ENCODE measurements at regions not wholly inside any gene's neighbourhood (a gene's known extent, or its start where the extent isn't known, plus 50 kb on each side); places are given as distances from the start of the nearest gene placed in this dataset.
A peak's percentile ranks its signal among the peaks of the same experiment; 100 is the strongest.

DNA sequence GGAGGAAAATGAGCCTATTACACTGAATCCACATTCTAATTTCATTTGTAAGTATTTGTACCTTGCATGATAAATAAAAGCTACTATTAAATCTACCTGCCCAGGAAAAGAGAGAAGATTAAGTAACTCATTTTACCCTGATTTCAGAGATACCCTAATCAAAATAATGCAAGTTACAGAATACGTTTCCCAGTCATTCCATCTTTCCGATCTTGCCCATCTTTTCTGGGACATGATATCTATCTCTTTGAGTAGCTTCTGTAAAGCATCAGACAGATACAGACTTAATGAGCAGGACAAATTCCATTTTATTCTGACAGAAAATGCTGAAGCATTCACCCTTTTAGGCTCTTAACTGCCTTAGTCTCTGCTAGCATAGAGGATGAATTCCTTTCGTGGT is 56.6 kb downstream of the SPRY2 start:
- no peak overlapping the region for H3K4me3 ChIP-seq
- H3K27ac ChIP-seq = no peak overlapping the region
- in situ Hi-C loops (cut with MboI; ENCODE audit: low pct_unique_long_range_greater_than_20kb in 2 of 9, low sequenced_read_pairs in 9 of 9, unreplicated experiment in 9 of 9) = no loop called here
- H3K4me1 ChIP-seq (replicated peaks in 1 of 2) = no peaks in the 10 kb centered on the region
- ATAC-seq (replicated peaks in 6 of 8) = no peak
- 54 to 95% (median 82%) methylated on average over 1 to 3 of the region's 3 CpGs for WGBS, 10 experiments

DNA sequence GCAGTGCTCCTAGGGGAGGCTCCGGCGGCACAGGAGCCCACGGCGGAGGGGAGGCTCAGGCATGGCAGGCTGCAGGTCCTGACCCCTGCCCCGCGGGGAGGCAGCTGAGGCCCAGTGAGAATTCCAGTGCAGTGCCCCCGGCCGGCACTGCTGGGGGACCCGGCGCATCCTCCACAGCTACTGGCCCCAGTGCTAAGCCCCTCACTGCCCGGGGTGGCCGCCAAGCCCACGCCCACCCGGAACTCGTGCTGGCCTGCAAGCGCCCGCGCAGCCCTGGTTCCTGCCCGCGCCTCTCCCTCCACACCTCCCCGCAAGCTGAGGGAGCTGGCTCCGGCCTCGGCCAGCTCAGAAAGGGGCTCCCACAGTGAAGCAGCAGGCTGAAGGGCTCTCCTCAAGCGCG is 62.2 kb downstream of the SPRY2 start:
- 90 to 100% (median 100%) methylated on average over 1 to 2 of the region's 25 CpGs; no CpG with 5 or more reads in 7 of the 10 experiments for WGBS, 10 experiments
- H3K4me1 ChIP-seq (replicated peaks in 1 of 2) = peaks cover 7 to 21% of the 10 kb centered on the region in 2 donors
- no peak overlapping the region for H3K27ac ChIP-seq
- no peak overlapping the region for H3K4me3 ChIP-seq
- no peak for ATAC-seq (replicated peaks in 6 of 8)
- in situ Hi-C loops (cut with MboI; ENCODE audit: low pct_unique_long_range_greater_than_20kb in 2 of 9, low sequenced_read_pairs in 9 of 9, unreplicated experiment in 9 of 9) = no loop called here

DNA sequence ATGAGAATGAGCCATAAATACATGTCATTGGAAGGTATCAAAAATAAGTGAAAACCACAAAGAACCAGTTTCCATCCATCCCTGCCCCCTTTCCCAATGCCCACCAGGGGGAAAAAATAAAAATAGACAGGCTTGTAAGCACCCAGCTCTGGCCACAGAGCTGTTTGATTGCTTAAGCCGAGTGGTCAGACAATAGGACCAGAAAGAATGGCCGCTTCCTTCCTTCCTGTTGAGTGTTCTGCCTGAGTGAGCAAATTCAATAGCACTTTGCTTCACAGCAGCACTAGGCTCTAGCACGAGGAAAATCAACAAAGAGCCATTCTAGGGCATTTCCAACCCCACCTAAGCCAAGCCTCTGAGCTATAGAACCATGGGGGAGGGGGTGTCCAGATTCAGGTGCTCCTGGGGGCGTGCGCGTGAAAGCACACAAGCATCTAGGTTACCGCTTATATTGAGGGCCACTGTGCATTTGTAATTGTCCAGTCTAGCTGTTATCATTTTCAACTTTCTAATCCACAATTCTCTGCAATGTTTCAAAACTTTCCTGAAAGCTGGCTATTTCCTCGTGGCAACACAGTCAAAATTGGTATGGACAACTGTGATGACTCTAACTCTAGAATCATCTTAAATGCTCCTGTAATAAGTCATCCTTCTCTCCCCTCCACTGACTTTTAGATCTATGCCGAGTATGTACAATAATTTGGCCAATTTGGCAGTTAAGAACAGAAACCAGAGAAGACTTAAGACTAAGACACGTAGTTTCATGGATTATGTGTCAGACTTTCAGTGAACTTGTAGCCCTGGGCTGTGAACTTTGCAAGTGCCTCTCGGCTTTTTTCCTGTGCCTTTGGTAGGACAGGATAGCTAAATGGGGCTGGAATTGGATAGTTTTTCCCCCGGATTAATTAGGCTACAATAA is 64.3 kb downstream of the SPRY2 start:
- Histone ChIP-seq H3K4me3 (peak overlapping the region in 3 of 5 donors; percentile 5 to 17 (median 6)), H3K4me1 (replicated peaks in 1 of 2) (peaks cover 7 to 21% of the 10 kb centered on the region in 2 donors), H3K27ac (peak overlapping the region; percentile 56 to 70)
- peak in 5 of 8 experiments; percentile 96 to 99 (median 99) for ATAC-seq (replicated peaks in 6 of 8)
- in situ Hi-C loops (cut with MboI; ENCODE audit: low pct_unique_long_range_greater_than_20kb in 2 of 9, low sequenced_read_pairs in 9 of 9, unreplicated experiment in 9 of 9) = no loop called here
- 36 to 95% (median 57%) methylated on average over 4 to 11 of the region's 12 CpGs for WGBS, 10 experiments

DNA sequence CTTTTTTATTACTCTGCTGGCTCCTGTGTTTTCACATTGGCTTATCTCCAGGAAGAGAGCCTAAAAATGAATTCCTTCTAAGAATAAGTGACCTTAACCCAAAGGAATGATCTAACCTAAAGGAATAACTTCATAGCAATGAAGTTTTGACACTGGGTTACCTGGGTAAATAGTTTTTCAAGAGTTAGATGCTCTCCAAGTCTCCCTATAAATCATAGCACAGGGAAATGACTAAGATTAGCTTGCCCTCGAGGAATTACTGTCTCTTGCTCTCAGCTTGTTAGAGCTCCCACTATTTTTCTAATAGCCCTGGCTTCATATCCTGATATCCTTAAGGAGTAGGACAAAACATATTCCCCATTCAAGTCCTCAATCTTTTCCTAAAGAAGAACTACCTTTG is 66.3 kb downstream of the SPRY2 start:
- ATAC-seq (replicated peaks in 6 of 8) = no peak
- WGBS, 10 experiments = 0 to 100% (median 82%) methylated on average over 1 of the region's 1 CpG
- H3K27ac ChIP-seq = no peak overlapping the region
- H3K4me3 ChIP-seq = no peak overlapping the region
- in situ Hi-C loops (cut with MboI; ENCODE audit: low pct_unique_long_range_greater_than_20kb in 2 of 9, low sequenced_read_pairs in 9 of 9, unreplicated experiment in 9 of 9) = no loop called here
- peaks cover 7 to 21% of the 10 kb centered on the region in 2 donors for H3K4me1 ChIP-seq (replicated peaks in 1 of 2)

DNA sequence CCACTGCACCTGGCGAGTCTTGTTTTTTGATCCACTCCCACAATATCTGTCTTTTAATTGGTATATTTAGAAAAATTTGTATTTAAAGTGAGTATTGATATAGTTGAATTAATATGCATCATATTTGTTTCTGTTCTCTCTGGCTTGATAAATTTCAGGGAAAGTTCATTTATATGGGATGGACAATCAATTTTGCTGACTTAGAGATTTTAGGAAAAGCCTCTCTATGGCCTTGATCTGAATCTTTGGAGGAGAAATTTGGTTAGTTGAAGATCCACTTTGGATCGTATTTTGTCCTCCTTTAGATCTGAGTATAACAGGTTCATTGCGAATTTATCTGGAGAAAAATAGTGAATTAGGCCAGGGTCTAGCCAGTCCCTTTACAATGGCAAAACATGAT is 67.2 kb downstream of the SPRY2 start:
- H3K27ac ChIP-seq = no peak overlapping the region
- no peak overlapping the region for H3K4me3 ChIP-seq
- 30 to 100% (median 92%) methylated on average over 1 to 3 of the region's 3 CpGs for WGBS, 10 experiments
- ATAC-seq (replicated peaks in 6 of 8) = no peak
- H3K4me1 ChIP-seq (replicated peaks in 1 of 2) = peaks cover 7 to 21% of the 10 kb centered on the region in 2 donors
- in situ Hi-C loops (cut with MboI; ENCODE audit: low pct_unique_long_range_greater_than_20kb in 2 of 9, low sequenced_read_pairs in 9 of 9, unreplicated experiment in 9 of 9) = no loop called here

DNA sequence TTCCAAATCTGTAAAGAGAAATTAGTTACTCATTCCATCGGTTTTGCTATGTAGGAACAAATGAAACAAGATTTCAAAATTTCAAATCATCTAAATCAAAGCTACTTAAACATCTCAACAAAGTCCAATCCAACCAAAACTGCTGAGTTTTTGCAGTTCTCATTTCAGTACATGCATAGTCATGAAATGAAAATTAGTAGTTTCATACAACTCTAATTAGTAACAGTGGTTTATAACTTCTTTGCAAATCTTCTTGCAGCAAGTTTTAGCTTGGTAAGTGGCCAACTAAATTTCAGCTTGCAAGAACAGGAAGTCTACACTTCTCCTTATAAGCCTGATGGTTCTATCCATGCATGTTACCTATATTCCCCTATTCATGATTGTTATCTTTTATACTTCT is 75.6 kb downstream of the SPRY2 start:
- Histone ChIP-seq H3K4me1 (replicated peaks in 1 of 2) (no peaks in the 10 kb centered on the region), H3K4me3 (no peak overlapping the region), H3K27ac (no peak overlapping the region)
- WGBS, 10 experiments = 0 to 100% (median 0%) methylated on average over 1 of the region's 1 CpG; no CpG with 5 or more reads in 3 of the 10 experiments
- in situ Hi-C loops (cut with MboI; ENCODE audit: low pct_unique_long_range_greater_than_20kb in 2 of 9, low sequenced_read_pairs in 9 of 9, unreplicated experiment in 9 of 9) = no loop called here
- no peak for ATAC-seq (replicated peaks in 6 of 8)

DNA sequence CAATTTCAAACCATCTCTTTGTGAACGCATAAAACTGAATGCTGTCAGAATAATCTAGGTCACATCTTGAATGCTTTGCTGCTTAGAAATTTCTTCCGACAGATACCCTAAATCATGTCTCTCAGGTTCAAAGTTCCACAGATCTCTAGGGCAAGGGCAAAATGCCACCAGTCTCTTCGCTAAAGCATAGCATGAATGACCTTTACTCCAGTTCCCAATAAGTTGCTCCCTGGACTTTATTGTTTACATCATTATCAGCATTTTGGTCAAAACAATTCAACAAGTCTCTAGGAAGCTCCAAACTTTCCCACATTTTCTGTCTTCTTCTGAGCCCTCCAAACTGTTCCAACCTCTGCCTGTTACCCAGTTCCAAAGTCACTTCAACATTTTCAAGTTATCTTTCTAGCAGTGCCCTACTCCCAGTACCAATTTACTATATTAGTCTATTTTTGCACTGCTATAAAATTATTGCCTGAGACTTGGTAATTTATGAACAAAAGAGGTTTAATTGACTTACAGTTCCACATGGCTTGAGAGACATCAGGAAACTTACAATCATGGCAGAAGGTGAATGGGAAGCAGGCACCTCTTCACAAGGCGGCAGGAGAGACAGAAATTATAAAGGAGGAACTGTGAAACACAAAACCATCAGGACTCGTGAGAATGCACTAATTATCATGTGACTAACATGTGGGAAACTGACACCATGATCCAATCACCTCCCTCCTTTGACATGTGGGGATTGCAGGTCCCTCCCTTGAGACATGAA is 77.0 kb downstream of the SPRY2 start:
- in situ Hi-C loops (cut with MboI; ENCODE audit: low pct_unique_long_range_greater_than_20kb in 2 of 9, low sequenced_read_pairs in 9 of 9, unreplicated experiment in 9 of 9) = no loop called here
- no peaks in the 10 kb centered on the region for H3K4me1 ChIP-seq (replicated peaks in 1 of 2)
- H3K4me3 ChIP-seq = no peak overlapping the region
- 51 to 92% (median 78%) methylated on average over 2 to 5 of the region's 5 CpGs; no CpG with 5 or more reads in 2 of the 10 experiments for WGBS, 10 experiments
- no peak for ATAC-seq (replicated peaks in 6 of 8)
- no peak overlapping the region for H3K27ac ChIP-seq

DNA sequence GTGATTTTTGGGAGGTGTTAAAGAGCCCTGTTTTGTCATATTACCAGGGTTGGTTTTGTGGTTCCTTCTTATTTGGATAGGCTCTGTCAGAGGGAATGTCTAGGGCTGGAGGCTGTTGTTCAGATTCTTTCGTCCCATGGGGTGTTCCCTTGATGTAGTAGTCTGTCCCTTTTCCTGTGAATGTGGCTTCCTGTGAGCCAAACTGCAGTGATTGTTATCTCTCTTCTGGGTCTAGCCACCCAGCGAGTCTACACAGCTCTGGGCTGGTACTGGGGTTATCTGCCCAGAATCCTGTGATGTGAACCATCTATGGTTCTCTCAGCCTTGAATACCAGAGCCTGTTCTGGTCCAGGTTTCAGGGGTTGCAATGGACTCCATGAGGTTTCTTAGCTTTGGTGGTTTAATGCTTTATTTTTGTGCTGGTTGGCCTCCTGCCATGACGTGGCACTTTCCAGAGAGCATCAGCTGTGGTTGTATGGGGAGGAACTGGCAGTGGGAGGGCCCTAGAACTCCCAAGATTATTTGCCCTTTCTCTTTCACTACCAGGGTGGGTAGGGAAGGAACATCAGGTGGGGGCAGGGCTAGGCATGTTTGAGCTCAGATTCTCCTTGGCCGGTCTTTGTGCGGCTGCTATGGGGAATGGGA is 78.8 kb downstream of the SPRY2 start:
- in situ Hi-C loops (cut with MboI; ENCODE audit: low pct_unique_long_range_greater_than_20kb in 2 of 9, low sequenced_read_pairs in 9 of 9, unreplicated experiment in 9 of 9) = no loop called here
- ATAC-seq (replicated peaks in 6 of 8) = no peak
- H3K4me1 ChIP-seq (replicated peaks in 1 of 2) = no peaks in the 10 kb centered on the region

DNA sequence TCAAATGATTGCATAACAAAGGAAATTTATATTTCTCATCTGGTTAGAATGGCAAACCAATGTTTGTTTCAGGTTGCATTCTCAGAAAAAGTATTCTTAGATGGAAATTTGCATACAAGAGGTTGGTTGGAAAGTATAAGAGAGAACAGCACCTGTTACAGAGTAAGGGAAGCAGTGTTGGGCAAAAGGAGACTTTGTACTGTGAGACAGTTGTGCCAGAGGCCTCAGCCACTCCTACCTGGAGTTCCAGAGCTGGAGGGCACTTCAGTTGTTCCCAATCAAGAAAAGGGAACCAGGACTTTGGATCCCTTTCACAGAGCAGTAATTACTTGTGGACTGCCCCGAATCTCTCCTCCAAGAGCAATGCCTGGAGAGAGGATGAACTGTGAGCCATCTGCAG is 81.8 kb downstream of the SPRY2 start:
- 29 to 90% (median 71%) methylated on average over 1 of the region's 1 CpG; no CpG with 5 or more reads in 5 of the 10 experiments for WGBS, 10 experiments
- H3K4me1 ChIP-seq (replicated peaks in 1 of 2) = no peaks in the 10 kb centered on the region
- no peak overlapping the region for H3K4me3 ChIP-seq
- ATAC-seq (replicated peaks in 6 of 8) = no peak
- in situ Hi-C loops (cut with MboI; ENCODE audit: low pct_unique_long_range_greater_than_20kb in 2 of 9, low sequenced_read_pairs in 9 of 9, unreplicated experiment in 9 of 9) = no loop called here
- no peak overlapping the region for H3K27ac ChIP-seq

More for the DNA sequence above, 78.8 kb downstream of the SPRY2 start:
- WGBS, 10 experiments = 0 to 100% (median 82%) methylated on average over 1 to 3 of the region's 5 CpGs; no CpG with 5 or more reads in 1 of the 10 experiments
- H3K27ac ChIP-seq = no peak overlapping the region
- H3K4me3 ChIP-seq = no peak overlapping the region

DNA sequence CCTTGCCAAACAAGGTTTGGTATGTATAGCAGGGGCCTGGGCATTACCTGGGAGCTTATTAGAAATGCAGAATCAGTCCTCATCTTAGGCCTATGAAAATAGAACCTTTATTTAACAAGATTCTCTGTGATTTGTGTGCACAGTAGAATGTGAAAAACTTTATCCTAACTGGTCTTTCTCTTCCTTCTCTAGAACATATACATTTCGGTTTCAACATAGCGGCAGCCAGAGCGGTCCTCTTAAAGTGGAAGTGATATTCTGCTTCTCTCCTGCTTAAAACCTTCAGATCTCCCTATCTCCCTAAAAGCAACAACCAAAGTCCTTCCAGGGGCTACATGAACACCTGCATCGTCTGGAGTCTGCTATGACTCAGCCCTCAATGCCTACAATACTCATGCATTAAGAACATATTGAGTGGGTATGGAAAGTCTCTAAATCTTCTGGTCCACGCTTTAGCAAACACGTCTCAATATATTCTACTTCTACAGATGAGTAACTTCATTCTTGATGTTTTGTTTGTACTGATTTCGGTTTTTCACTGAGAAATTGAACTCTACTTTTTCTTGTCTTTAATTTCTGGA is 84.5 kb downstream of the SPRY2 start:
- ATAC-seq (replicated peaks in 6 of 8) = no peak
- Histone ChIP-seq H3K4me3 (no peak overlapping the region), H3K4me1 (replicated peaks in 1 of 2) (no peaks in the 10 kb centered on the region), H3K27ac (no peak overlapping the region)
- in situ Hi-C loops (cut with MboI; ENCODE audit: low pct_unique_long_range_greater_than_20kb in 2 of 9, low sequenced_read_pairs in 9 of 9, unreplicated experiment in 9 of 9) = no loop called here
- 40 to 100% (median 83%) methylated on average over 1 to 7 of the region's 7 CpGs for WGBS, 10 experiments

DNA sequence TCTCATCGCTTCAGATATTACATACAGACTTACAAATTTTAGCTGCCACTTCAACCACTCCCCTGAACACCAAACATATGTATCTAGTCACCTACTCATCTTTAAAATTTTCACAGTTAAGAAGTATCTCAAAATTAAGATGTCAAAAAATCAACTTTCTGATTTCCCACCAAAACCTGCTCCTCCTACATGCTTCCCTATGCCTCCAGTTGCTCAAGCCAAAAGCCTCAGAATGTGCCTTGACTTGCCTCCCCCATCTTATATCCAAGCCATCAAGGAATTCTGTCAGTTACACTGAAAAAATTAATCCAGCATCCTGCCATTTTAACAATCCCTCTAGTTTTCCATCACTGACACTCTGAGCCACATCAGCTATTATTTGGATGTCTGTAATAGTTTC is 85.0 kb downstream of the SPRY2 start:
- Histone ChIP-seq H3K4me3 (no peak overlapping the region), H3K4me1 (replicated peaks in 1 of 2) (no peaks in the 10 kb centered on the region), H3K27ac (no peak overlapping the region)
- ATAC-seq (replicated peaks in 6 of 8) = no peak
- 33 to 100% (median 83%) methylated on average over 1 of the region's 1 CpG; no CpG with 5 or more reads in 1 of the 10 experiments for WGBS, 10 experiments
- in situ Hi-C loops (cut with MboI; ENCODE audit: low pct_unique_long_range_greater_than_20kb in 2 of 9, low sequenced_read_pairs in 9 of 9, unreplicated experiment in 9 of 9) = no loop called here

DNA sequence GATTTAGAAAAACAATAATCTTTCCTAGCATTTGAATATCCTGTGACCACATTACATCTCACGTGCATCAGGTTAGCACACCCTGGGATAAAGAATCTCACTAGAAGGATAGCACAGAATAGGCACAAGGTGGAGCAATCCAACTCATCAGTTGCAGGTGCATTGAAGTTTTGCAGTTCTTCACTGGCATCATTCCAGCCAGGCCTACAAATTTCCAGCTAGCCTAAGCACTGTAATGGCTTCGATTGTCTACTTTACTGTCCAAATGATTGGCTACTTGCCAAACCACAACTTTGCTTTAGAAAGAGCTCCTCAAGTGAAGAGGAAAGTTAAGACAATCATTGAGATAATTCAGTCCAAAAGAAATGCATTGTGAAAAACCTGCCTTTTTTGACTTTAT is 89.5 kb downstream of the SPRY2 start:
- in situ Hi-C loops (cut with MboI; ENCODE audit: low pct_unique_long_range_greater_than_20kb in 2 of 9, low sequenced_read_pairs in 9 of 9, unreplicated experiment in 9 of 9) = no loop called here
- no peaks in the 10 kb centered on the region for H3K4me1 ChIP-seq (replicated peaks in 1 of 2)
- no peak overlapping the region for H3K4me3 ChIP-seq
- WGBS, 10 experiments = 44 to 77% (median 70%) methylated on average over 2 of the region's 2 CpGs; no CpG with 5 or more reads in 3 of the 10 experiments
- no peak overlapping the region for H3K27ac ChIP-seq
- peak in 3 of 8 experiments; percentile 33 to 53 (median 50) for ATAC-seq (replicated peaks in 6 of 8)

Data from motor neuron (in vitro differentiated cells).